Vagina (tissue), 2 donors: ENCODE measurements at regions not wholly inside any gene's neighbourhood (a gene's known extent, or its start where the extent isn't known, plus 50 kb on each side); places are given as distances from the start of the nearest gene placed in this dataset.

Experiments used
- DNase-seq, 2 donors: peaks; one replicate each; pipeline ENCODE4 v3.0.0-alpha.2; 2017; ENCODE audit errors: extremely low spot score in 2 of 2
- H3K27ac ChIP-seq: fragments of 200-600 bp; sonication (generic); one replicate; pipeline ENCODE4 v1.5.1; 2019
- H3K27me3 ChIP-seq: fragments of 200-600 bp; sonication (generic); one replicate; pipeline ENCODE4 v1.5.1; 2019
- H3K36me3 ChIP-seq, 2 donors: fragments of 200-600 bp; sonication (generic); one replicate each; pipeline ENCODE4 v1.5.1; 2017 to 2019
- H3K4me1 ChIP-seq: fragments of 200-600 bp; sonication (generic); one replicate; pipeline ENCODE4 v1.5.1; 2019
- H3K4me3 ChIP-seq, 2 donors: fragments of 200-600 bp; sonication (generic); 1 replicate in 1 of 2; 2 replicates in 1 of 2; pipeline ENCODE4 v1.5.1; 2016 to 2019
- H3K9me3 ChIP-seq: fragments of 200-600 bp; sonication (generic); one replicate; pipeline ENCODE4 v1.5.1; 2019
- POLR2A ChIP-seq, 2 donors: fragments of 450-650 bp; IDR thresholded peaks; one replicate each; pipeline ENCODE4 v1.6.1; 2017; ENCODE audit warnings: antibody characterized with exemption in 2 of 2, mild to moderate bottlenecking in 2 of 2, moderate library complexity in 2 of 2
- POLR2AphosphoS5 ChIP-seq, 2 donors: sonication (generic); formaldehyde crosslinking; IDR thresholded peaks; one replicate each; pipeline ENCODE4 v1.9.0; 2017; ENCODE audit warnings: antibody characterized with exemption in 2 of 2, mild to moderate bottlenecking in 2 of 2, low read depth in 1 of 2; ENCODE audit not compliant: insufficient read depth in 1 of 2
- intact Hi-C: fragments of 100-400 bp; cut with DNase I; formaldehyde crosslinking; loops from one replicate; pipeline ENCODE4 v1.15.1; 2023
- TF ChIP-seq, protein P1 (sequence below), 3 experiments: fragments of 450-650 bp in 2 of 3; fragments of 200-600 bp in 1 of 3; sonication (generic) in 1 of 3; IDR thresholded peaks; one replicate each; pipeline ENCODE4 v1.5.1; 2017 to 2019; ENCODE audit warnings: antibody characterized with exemption in 3 of 3, mild to moderate bottlenecking in 2 of 3, moderate library complexity in 2 of 3

DNA sequence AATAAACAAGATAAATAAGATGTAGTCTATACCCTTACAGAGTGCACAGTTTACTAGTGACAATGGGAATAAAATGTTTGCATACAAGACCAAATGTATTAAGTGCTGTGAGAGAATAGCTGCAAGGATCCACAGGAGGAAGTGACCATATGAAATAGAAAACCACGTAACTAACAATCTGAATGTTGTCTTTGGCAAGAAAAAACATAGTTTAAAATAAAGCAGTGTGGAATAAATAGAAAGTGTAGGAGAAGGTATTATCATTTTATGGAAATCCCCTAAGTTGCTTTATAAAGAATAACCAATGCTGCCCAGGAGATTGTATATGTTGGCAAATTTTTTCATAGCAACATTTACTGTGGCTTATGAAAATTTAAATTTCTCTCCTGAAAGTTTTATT lies 116.1 kb downstream of the PCDH7 start:
- H3K4me1 ChIP-seq, result no peaks in the 10 kb centered on the region
- H3K27me3 ChIP-seq, result no peaks in the 10 kb centered on the region
- DNase-seq, result no peak
- H3K36me3 ChIP-seq, result no peaks in the 10 kb centered on the region
- no peaks in the 10 kb centered on the region for H3K9me3 ChIP-seq
- TF ChIP-seq POLR2A (IDR thresholded peaks at IDR 0.05) (no peak), POLR2AphosphoS5 (IDR thresholded peaks at IDR 0.05; ENCODE audit: insufficient read depth in 1 of 2, low read depth in 1 of 2) (no peak)
- TF ChIP-seq, protein P1, sequence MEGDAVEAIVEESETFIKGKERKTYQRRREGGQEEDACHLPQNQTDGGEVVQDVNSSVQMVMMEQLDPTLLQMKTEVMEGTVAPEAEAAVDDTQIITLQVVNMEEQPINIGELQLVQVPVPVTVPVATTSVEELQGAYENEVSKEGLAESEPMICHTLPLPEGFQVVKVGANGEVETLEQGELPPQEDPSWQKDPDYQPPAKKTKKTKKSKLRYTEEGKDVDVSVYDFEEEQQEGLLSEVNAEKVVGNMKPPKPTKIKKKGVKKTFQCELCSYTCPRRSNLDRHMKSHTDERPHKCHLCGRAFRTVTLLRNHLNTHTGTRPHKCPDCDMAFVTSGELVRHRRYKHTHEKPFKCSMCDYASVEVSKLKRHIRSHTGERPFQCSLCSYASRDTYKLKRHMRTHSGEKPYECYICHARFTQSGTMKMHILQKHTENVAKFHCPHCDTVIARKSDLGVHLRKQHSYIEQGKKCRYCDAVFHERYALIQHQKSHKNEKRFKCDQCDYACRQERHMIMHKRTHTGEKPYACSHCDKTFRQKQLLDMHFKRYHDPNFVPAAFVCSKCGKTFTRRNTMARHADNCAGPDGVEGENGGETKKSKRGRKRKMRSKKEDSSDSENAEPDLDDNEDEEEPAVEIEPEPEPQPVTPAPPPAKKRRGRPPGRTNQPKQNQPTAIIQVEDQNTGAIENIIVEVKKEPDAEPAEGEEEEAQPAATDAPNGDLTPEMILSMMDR (IDR thresholded peaks at IDR 0.05), result no peak
- no peak overlapping the region for H3K4me3 ChIP-seq
- no peak overlapping the region for H3K27ac ChIP-seq
- intact Hi-C loops, result no loop called here

DNA sequence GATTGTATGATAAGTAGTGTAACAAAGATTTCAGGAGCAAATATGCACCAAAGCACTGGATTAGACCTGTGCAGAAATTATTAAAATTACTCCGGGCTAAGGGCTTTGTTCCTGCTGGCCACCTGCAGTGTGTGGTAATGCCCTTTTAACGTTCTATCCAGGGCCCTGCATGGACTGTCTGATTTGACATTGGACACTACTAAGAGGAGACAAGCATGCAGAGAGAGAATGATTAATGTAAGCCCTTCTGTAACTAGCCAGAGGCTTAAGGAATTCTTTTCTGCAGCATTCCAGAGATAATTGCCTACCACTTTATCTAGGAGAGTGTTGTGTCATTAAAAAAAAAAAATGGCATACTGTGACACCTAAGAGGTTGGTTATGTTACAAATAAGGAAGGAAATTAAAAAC lies 117.0 kb downstream of the PCDH7 start:
- no peaks in the 10 kb centered on the region for H3K36me3 ChIP-seq
- no peak overlapping the region for H3K4me3 ChIP-seq
- H3K27ac ChIP-seq, result no peak overlapping the region
- DNase-seq, result no peak
- no peaks in the 10 kb centered on the region for H3K4me1 ChIP-seq
- no peaks in the 10 kb centered on the region for H3K9me3 ChIP-seq
- TF ChIP-seq, protein P1 (IDR thresholded peaks at IDR 0.05), result no peak
- TF ChIP-seq POLR2A (IDR thresholded peaks at IDR 0.05), result no peak
- no peak for TF ChIP-seq POLR2AphosphoS5 (IDR thresholded peaks at IDR 0.05; ENCODE audit: insufficient read depth in 1 of 2, low read depth in 1 of 2)
- H3K27me3 ChIP-seq, result no peaks in the 10 kb centered on the region
- intact Hi-C loops, result no loop called here

DNA sequence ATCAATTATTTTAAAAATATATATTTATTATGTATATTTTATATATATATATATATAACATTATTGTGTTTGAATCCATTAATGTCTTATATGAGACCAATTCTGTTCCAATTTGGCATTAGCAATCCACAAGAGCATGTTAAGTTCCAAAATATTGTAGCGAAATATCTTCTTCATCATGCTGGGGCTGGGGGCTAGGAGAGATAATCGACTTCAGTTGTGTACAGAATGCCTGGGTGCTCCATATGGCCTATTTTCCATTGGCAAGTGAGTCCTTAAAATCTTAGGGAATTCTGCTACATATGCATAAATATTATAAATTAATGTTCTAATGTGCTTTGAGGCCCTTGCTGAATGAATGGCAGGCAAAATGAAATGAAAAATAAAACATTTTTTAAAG lies 117.7 kb downstream of the PCDH7 start:
- H3K27me3 ChIP-seq, result no peaks in the 10 kb centered on the region
- intact Hi-C loops, result no loop called here
- DNase-seq, result no peak
- H3K4me3 ChIP-seq, result no peak overlapping the region
- no peaks in the 10 kb centered on the region for H3K4me1 ChIP-seq
- TF ChIP-seq POLR2A (IDR thresholded peaks at IDR 0.05), result no peak
- TF ChIP-seq, protein P1 (IDR thresholded peaks at IDR 0.05), result no peak
- H3K36me3 ChIP-seq, result no peaks in the 10 kb centered on the region
- no peaks in the 10 kb centered on the region for H3K9me3 ChIP-seq
- H3K27ac ChIP-seq, result no peak overlapping the region

DNA sequence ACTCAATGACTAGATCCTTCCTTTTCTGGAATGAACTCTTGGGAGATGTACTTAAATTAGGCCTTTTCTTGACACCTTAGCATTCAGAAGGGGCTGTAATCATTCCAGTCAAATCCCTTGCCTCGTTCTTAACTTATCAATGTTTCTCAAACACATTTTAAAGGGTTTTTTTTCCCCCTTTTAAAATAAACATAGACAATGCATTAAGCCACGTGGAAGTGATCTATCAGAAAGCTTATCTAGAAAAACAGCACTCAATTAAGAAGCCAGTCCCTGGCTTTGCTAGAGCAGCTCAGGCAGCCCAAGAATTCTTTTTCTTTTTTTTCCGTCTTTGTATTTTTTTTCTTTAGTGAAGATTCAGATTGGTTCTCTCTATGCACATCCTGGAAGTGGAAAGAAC lies 118.2 kb downstream of the PCDH7 start:
- Histone ChIP-seq H3K27me3 (no peaks in the 10 kb centered on the region), H3K9me3 (no peaks in the 10 kb centered on the region), H3K36me3 (no peaks in the 10 kb centered on the region), H3K4me1 (no peaks in the 10 kb centered on the region), H3K4me3 (no peak overlapping the region), H3K27ac (no peak overlapping the region)
- TF ChIP-seq POLR2A (IDR thresholded peaks at IDR 0.05) (no peak), POLR2AphosphoS5 (IDR thresholded peaks at IDR 0.05; ENCODE audit: insufficient read depth in 1 of 2, low read depth in 1 of 2) (no peak)
- TF ChIP-seq, protein P1 (IDR thresholded peaks at IDR 0.05), result no peak
- no peak for DNase-seq
- intact Hi-C loops, result no loop called here

DNA sequence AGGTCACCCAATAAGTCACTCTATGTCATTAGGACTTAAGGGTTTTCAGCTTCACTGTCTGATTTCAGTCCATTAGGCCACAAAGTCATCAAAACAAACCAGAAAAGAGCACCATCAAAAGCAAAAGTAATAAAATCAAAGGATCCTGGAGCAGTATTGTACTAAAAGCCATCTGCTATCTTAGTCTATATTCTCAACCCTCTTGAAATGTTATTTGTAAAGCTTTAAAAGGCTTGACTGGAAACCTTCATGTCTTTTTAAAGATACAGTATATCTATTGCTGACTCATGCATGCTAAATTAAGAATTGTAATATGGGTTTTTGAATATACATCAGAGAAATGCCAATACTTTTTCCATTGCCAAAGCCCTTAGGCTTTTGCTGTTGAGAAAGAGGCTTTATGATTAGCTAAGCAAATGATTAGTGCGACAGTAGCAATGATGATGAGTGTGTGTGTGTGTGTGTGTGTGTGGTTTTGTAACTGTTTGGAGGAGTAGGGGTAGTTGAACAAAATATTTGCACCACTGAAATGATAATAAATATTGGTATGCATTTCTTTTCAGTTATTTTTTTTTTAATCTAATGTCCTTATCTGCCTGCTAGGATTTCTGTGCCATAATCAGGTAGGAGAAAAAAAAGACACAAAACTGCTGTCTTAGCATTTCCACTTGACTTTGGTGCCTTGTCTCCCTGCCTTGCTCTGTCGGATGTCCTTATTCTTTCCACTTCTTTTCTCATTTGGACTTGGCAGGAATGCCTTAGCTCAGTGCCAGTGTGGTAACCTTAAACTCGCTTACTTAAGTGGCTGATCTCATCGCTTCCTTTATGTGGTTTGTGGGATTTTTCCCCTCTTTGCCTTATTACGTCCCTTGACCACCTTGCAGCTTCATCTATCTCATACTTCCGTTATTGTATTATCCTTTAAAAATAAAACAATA lies 119.7 kb downstream of the PCDH7 start:
- no peak for DNase-seq
- intact Hi-C loops, result no loop called here
- no peaks in the 10 kb centered on the region for H3K36me3 ChIP-seq
- H3K4me1 ChIP-seq, result no peaks in the 10 kb centered on the region
- no peak overlapping the region for H3K4me3 ChIP-seq
- H3K27me3 ChIP-seq, result no peaks in the 10 kb centered on the region
- TF ChIP-seq POLR2A (IDR thresholded peaks at IDR 0.05) (no peak), POLR2AphosphoS5 (IDR thresholded peaks at IDR 0.05; ENCODE audit: insufficient read depth in 1 of 2, low read depth in 1 of 2) (no peak)
- TF ChIP-seq, protein P1 (IDR thresholded peaks at IDR 0.05), result no peak
- H3K27ac ChIP-seq, result no peak overlapping the region
- no peaks in the 10 kb centered on the region for H3K9me3 ChIP-seq
